ENCODE measurements at regions not wholly inside any gene's neighbourhood (a gene's known extent, or its start where the extent isn't known, plus 50 kb on each side); places are given as distances from the start of the nearest gene placed in this dataset.
A peak's percentile ranks its signal among the peaks of the same experiment; 100 is the strongest.

DNA sequence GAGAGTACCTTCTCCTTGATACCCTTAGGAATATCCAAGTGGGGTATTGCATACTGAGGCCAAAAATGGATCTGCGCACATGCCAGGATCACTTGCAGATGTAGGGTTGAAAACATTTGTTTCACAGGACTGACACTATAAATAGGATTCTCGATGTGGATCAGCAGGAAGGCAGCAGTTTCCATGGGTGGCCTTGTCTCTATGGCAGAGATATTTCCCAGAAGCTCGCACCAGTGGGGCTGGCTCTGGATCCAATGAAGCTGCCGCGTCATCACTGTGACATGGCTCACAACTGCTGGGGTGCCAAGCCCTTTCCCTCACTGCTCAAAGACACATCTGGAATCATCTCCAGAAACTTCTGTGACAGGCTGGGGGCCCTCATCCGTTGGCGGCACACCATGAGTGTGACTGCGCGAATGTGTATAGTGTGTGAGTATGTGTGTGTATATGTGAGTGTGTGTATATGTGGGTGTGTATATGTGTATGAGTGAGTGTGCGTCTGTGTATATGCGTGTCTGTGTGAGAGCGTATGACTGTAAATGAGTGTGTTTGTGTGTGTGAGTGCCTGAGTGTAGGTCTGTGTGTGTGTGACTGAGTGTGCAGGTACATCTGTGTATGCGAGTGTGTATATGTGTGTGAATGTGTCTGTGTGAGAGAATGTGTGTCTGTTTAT lies 182.5 kb downstream of the GAS1 start:
- FAIRE-seq (peak; percentile 69), DNase-seq (ENCODE audit: low spot score) (no peak)

DNA sequence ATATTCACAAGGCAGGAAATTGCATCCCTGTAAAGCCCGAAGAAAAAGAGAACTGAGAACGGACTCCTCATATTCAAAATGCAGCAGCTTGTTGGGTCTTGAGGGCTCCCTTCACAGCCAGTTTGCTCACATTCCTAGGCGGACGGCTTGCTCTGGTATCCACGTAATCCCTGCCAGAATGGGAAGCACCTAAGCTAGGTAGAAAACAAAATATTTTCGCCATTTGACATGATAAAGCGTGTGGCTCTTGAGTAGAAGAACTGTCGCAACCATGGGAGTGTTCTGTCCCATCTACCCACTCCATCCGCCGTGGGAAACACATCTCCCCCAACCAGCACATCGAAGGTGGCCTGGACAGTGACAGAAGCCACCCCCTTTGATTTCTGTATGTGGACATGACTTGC lies 183.1 kb downstream of the GAS1 start:
- no peak for DNase-seq (ENCODE audit: low spot score)

GRCh38 chr9:86763791-86764190 lies 183.5 kb downstream of the GAS1 start:
- DNase-seq (ENCODE audit: low spot score) (no peak), FAIRE-seq (no peak)

More for the DNA sequence above, 183.1 kb downstream of the GAS1 start:
- no peak for FAIRE-seq

GRCh38 chr9:86757382-86757720 lies 190.0 kb downstream of the GAS1 start:
- no peak for DNase-seq (ENCODE audit: low spot score)
- no peak for FAIRE-seq

GRCh38 chr9:86756576-86757381 lies 190.5 kb downstream of the GAS1 start:
- FAIRE-seq (no peak), DNase-seq (ENCODE audit: low spot score) (no peak)

- no peak for DNase-seq (ENCODE audit: low spot score)
- FAIRE-seq = no peak
Measured at GRCh38 chr9:86755561-86755941, 191.8 kb downstream of the GAS1 start.

DNA sequence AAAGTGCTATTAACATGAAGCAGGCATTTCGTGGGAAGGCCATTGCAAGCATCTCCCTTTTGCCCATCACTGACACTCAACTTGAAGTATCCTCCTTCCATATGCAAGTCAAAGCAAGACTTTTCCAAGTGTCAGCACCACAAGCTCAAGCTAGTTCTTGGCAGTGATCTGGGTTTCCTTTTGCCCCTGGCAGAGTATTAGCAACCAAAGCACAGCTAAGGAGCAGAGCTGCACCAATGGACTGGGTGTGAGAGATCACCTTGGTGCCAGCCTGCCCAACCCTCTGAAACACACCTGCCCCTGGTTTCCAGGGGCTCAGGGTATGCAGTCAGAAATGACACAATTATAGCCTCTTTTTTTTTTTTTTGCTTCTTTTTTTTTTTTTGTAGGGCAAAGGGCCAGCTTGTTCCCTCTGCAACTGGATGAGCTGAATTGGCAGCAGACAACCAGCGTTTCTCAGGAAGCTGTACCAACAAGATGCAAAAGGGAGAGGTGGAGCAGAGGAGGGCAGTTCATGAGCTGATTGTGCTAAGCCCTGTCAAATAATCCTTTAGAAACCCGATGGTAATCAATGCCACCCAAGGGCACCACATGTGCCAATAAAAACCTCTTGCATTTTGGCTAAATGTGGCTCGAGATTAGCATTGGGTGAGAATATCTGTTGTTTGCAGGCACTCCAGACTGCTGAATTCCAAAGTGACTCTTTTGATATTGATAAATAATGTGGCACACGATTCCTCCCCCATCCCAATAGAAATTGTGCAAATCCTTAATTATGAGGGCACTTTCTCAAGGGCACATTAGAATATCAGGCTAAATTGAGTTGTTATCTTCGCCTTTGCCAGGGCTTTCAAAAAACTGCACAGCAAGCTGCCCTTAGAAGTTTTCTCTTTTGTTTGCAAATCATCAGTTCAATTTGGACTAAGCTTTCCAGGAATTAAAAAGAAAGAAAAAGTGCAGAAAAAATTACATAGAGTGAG lies 192.4 kb downstream of the GAS1 start:
- DNase-seq (ENCODE audit: low spot score) = no peak
- FAIRE-seq = no peak

- no peak for FAIRE-seq
Measured at GRCh38 chr9:86753836-86754235, 193.5 kb downstream of the GAS1 start.

DNA sequence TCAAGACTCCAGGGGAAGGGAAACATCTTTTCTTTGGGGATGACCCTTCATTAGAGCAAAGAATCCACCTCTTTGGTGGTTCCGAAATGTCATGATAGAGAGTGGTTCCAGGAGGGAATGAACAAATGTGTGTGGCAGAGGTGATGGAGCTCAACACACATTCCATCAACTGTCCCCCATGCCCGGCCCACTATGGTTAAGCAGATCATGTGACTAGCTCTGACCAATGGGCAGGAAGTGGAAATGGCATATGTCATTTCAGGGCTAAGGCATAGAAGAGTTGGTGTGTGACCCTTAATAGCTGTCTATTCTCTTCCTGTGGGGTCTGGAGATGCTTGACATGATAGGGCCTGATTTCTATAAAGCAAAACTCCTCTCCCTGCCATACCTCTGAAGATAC lies 194.6 kb downstream of the GAS1 start:
- DNase-seq (ENCODE audit: low spot score) = no peak
- no peak for FAIRE-seq

More at GRCh38 chr9:86753836-86754235, 193.5 kb downstream of the GAS1 start:
- no peak for DNase-seq (ENCODE audit: low spot score)

DNA sequence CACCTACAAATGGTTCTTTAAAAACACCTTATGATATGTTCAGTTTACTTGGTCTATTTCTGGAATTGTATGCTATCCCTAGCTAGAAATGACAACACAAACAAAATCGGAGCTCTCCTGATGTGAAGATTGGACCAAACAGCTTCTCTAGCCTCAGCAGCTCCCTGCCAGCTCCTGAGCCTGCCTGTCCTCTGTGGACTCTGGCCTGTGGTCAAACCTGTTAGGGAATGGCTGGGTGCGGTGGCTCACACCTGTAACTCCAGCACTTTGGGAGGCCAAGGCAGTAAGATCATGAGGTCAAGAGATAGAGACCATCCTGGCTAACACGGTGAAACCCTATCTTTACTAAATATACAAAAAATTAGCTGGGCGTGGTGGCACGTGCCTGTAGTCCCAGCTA lies 195.3 kb downstream of the GAS1 start:
- DNase-seq (ENCODE audit: low spot score) (no peak), FAIRE-seq (no peak)

- no peak for DNase-seq (ENCODE audit: low spot score)
- no peak for FAIRE-seq
Measured at GRCh38 chr9:86751207-86751606, 196.1 kb downstream of the GAS1 start.

- FAIRE-seq = no peak
Measured at GRCh38 chr9:86749894-86750255, 197.4 kb downstream of the GAS1 start.

GRCh38 chr9:86749161-86749893 lies 198.0 kb downstream of the GAS1 start:
- DNase-seq (ENCODE audit: low spot score) (no peak), FAIRE-seq (no peak)

More at GRCh38 chr9:86749894-86750255, 197.4 kb downstream of the GAS1 start:
- no peak for DNase-seq (ENCODE audit: low spot score)

DNA sequence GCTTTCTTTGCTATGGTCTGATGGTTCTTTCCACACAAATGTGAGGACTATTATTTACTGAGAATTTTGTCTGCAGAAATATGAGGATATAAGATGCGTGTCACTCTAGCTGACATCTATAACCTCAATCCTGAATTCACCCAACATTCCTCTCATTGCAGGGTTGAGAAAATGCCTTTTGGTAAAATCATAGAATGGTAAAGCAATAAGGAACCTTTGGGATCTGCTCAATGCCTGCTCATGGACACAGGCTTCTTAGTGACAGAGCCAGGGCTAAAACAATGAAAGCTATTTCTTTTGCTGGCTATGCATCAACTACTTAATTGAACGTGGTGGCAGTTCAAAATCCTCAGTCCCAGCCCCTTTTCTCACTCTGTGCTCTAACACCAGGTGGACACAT lies 199.6 kb downstream of the GAS1 start:
- FAIRE-seq (no peak), DNase-seq (ENCODE audit: low spot score) (no peak)

GRCh38 chr9:86741311-86742208 lies 205.7 kb downstream of the GAS1 start:
- no peak for FAIRE-seq
- peak; percentile 50 for DNase-seq (ENCODE audit: low spot score)

DNA sequence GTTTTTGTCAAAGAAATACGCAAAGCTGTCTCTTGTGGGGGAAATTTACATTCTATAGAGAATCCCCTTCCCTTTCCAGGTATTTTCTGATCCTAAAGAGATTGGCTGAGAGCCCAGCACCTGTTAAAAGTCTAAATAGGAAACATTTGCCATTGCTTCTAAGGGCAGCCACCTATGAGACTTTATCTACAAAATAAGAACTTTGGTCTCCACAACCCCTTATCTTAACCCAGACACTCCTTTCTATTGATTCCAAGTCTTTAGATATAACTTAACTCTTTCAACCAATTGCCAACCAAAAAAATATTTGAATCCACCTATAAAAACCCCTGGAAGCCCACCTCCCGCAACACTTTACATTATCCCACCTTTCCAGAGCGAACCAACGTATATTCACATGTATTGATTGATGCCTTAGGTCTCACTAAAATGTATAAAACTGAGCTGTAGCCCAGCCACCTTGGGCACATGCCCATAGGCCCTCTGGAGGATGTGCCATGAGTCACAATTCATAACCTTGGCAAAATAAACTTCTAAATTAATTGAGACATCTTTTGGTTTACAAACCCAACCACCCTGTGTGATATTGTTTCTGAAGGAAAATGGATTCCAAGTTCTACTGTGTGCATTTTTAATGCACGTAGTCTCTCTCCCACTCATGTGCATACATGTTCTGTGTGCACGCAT lies 211.4 kb downstream of the GAS1 start:
- FAIRE-seq (no peak), DNase-seq (ENCODE audit: low spot score) (no peak)

DNA sequence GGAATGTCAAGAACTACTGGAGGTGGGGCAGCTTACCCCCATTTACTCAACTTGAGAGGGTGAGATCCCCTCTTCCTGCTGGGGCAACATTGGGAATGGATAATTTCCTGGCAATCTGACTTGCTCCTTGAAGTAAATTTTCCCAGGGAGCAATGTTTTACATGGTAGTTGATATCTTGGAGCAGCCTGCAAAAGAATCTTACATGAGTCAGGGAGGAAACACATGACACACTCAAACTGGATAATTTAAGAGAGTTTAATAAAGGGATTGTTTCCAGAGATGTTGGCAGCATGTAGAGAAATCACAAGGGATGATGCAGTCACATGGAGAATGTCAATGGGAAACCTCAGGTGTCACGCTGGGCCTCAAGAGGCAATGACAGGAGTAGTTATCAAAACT lies 212.5 kb downstream of the GAS1 start:
- FAIRE-seq (no peak), DNase-seq (ENCODE audit: low spot score) (no peak)

- DNase-seq (ENCODE audit: low spot score) = no peak
- FAIRE-seq = no peak
Measured at GRCh38 chr9:86733929-86734328, 213.4 kb downstream of the GAS1 start.

GRCh38 chr9:86732514-86733171 lies 214.7 kb downstream of the GAS1 start:
- FAIRE-seq (no peak), DNase-seq (ENCODE audit: low spot score) (peak; percentile 42)
